HG02973 (cell line): ENCODE measurements at regions not wholly inside any gene's neighbourhood (a gene's known extent, or its start where the extent isn't known, plus 50 kb on each side); places are given as distances from the start of the nearest gene placed in this dataset.

Experiments
- ATAC-seq: cut with Tn5 transposase; IDR thresholded peaks from one replicate; pipeline ENCODE4 v1.9.1; 2021; ENCODE audit warnings: moderate library complexity; ENCODE audit not compliant: unreplicated experiment

DNA sequence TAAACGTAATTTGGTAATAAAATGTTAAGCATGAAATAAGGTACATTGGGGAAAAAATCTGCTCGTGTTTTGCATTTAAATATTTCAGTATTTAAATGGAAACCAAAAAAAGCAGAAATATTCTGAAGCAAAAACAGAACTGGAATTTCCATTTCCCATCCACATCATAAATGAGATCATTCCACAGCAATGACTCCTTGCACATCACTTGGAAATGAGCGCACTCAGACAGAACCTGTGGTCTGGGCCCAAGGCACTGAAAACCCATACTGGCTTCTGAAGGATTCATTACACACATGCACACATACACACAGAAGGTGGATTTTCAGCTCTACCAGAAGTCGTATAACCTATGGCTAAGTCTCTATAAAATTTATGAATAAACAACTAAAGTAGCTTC lies 174.8 kb downstream of the IBTK start:
- ATAC-seq: no peak

DNA sequence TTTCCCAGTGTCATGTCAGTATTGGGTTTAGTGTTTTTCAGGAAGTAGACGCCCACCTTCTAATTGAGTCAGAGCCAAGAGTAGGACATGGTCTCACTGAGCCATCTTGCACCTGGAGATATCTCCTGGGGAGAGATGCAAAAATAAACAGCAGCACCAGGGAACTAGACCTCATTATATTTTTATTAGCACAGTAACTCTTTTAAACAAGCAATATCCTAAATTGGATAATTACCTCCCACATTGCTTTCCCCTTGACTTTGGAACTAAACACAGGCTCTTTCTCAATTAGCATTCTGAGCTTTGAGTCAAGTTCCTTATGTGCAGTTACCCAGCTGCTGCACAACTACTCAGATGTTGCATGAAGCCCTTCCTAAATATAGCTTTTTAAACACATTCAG lies 175.4 kb downstream of the IBTK start:
- ATAC-seq: no peak

DNA sequence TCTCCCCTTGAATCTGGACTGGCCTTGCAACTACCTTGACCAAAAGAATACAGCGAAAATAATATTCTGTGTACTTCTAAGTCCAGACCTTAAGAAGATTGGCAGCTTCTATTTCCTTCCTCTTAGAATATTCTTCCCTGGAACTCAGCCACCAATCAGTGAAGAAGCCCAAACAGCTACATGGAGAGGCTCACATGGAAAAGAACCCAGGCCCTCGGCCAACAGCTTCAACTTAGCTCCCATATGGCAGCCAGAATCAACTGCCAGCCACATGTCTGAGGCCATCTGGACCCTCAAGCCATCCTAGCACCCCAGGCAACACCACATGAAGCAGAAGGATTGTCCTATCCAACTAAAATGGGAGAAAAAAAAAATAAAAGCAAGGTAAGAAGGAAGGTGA lies 178.8 kb downstream of the IBTK start:
- no peak for ATAC-seq

DNA sequence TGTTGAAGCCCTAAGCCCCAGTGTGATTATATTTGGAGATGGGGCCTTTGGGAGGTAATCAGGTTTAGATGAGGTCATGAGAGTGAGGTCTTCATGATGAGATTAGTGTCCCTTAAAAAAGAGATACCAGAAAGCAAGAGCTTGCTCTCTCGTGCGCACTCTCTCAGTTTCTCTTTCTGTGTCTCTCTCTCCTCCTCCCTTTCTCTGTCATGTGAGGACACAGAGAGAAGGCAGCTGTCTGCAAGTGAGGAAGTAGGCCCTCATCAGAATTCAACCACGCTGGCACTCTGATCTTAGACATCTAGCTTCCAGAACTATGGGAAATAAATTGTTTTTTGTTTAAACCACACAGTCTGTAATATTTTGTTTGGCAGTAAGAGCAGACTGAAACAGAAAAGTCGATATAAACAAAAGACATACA lies 180.5 kb downstream of the IBTK start:
- peak; percentile 97 for ATAC-seq

DNA sequence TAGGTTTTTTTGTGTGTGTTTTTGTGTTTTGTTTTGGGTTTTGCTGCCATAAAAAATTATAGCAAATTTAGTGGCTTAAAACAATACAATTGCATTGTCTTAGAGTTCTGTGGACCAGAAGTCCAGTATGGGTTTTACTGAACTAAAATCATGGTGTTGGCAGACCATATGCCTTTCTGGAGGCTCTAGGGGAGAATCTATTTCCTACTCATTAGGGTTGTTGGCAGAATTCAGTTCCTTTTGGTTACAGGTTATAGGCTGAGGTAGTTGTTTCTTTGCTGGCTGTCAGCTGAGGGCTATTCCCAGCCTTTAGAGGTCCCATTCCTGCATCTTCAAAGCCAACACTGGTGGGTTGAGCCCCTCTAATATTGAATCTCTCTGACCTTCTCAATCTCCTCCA lies 181.3 kb downstream of the IBTK start:
- no peak for ATAC-seq

DNA sequence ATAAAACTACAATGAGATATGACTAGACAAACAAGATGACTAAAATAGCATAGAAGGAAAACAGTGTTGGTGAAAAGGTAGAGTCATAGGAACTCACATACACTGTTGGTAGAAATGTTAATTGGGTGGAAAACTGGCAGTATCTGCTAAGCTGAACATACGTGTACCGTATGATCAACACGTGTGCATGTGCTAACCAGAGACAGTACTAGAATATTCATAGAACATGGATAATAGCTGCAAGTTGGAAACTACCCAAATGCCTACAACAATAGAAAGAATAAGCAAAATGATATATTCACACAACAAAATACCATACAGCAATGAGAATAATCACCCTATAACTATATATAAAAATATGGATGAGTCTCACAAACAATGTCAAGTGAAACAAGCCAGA lies 184.0 kb downstream of the IBTK start:
- no peak for ATAC-seq

DNA sequence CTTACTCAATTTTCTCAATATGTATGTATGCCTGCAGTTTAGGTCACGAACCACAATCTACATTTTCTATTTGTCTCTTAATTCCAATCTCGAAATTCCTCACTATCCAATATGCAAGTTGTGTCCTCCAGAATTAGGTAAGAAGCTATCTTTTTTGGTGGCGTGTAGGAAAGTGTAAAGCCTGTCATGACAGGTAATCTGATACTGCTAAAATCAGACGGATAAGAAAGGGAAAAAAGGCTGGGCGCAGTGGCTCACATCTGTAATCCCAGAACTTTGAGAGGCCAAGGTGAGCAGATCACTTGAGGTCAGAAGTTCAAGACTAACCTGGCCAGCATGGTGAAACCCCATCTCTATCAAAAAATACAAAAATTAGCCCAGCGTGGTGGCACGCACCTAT lies 185.3 kb downstream of the IBTK start:
- ATAC-seq: no peak

DNA sequence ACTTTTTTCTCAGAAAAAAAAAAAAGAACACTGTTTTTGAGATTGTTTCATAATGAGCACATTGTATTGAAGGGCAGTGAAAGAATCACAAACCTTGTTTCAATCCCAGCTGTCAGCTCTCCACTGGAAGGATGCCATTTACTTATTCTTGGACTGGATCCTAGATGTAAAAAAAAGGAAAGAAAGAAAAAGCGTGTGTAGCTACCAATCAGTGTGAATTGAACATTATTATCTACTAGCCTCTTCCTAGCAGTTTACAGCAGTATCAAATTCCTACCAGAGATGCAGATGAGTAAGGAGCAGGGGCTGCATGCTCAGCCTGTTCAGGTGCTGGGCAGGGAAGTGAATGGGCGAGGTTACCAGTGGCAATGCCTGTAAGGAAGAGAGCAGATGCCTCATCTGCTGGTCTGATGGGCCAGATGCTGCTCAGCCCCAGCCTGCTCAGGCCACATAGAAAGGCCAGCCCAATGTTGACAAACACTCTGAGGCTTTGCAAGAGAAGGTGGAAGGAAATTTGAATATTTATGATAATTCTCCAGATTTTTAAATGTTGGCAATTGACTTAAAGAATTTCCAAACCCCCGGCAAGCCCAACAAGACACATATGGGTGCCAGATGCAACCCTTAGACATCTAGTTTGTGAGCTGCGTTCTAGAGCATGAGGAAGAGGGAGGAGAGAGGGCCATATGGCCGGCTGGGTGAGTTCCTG lies 189.5 kb downstream of the IBTK start:
- ATAC-seq: no peak

DNA sequence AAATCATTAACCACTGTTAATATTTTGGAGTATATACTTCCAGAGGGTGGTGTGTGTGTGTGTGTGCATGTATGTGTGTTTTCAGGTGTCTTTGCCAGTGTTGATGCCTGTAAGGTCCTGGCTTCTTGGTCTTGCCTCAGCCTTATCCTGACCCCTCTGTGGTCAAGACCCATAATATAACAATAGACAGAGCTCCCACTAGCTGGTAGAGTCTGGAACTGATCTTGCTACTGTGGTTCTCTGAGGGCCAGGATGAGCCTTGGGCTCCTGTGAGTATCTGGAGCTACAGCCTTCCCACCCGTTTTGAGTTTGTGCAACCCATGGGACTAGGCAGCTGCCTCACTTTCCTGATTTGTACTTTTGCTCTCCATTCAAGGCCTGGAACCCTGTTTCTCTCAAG lies 191.0 kb downstream of the IBTK start:
- no peak for ATAC-seq

DNA sequence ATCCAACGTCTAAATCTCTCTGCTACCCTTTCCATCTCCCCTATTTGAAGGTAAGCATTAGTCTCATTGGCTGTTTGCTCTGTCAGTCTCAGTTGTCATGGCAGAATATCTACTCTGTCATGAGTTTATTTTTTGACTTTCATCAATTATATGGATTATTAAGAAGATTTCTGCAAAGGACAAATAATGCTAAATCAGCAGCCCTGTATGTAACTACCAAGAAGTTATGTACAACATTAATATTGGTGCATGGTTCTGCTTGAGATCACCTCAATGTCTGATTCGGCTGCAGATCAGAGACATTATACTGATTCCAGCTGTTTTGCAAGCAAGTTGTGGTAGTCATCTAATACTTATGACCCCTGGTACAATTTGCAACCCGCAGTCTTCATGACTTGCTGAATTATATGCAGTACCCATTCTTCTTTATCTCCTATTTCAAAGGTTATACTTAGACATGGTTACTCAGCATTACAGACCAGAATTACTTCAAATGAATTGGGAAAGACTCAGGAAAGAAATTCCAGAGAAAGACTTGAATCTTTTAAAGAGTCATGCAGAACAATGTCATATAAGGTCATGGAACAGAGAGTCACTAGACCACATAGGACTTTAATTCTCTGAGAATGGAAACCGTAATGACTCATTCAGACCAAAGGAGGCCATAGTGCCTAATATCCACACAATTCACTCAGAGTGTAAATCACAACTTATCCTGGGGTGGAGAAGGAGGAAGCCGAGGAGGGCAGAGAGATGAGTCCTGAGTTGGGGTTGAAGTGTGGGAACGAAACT lies 201.4 kb downstream of the IBTK start:
- ATAC-seq: no peak

DNA sequence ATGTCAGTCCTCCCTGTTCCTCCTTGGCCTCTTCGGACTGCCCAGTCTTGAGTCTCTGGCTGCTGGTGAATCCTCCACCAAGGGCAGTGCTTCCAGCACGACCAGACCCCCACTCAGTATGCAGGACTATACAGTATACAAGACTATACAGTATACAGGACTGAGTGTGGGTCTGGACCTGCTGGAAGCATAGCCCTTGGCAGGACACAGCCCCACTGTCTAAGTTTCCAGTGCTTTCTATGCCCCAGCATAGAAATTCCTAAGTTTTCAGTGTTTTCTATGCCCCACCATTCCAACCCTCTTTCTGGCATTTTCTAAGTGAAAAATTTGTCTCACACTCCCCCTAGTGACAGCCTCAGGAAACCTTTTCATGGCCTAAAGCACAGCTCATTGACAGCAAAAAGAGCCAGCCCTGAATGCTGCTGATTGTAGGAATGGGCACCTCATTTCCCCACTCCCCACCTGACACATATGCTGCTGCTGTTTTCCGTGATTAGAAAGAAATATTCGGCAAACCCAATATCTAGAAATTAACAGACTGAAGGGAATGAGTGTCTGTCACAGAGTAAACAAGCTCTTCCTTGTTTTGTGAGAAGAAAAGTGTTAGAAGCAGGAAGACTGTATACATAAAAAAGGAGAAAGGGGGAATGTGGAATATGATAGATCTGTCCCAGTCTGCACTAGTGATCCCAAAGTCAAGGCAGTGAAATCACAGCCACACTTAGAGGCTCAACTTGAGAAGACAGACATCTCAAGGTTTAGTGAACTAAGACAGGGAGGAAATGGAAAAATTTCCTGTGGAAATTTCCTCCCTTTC lies 206.9 kb downstream of the IBTK start:
- ATAC-seq: peak; percentile 72

DNA sequence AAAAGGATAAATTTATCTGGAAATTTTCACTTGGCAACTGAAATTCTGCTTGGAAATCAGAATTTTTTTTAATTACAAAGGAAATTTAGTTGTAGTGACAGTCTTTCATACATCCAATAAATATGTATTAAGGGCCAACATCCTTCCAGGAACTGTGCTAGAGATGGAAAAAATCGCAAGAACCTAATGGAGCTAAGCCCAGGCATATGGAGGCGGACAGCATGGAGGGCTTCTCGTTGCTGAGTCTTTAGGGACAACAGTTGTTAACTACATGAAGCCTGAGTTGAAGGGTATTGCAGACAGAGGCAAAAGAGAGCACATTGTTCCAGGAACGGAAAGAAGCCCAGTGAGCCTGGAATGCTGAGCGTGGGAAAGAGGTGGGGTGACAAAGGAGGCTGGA lies 208.9 kb downstream of the IBTK start:
- ATAC-seq: no peak

DNA sequence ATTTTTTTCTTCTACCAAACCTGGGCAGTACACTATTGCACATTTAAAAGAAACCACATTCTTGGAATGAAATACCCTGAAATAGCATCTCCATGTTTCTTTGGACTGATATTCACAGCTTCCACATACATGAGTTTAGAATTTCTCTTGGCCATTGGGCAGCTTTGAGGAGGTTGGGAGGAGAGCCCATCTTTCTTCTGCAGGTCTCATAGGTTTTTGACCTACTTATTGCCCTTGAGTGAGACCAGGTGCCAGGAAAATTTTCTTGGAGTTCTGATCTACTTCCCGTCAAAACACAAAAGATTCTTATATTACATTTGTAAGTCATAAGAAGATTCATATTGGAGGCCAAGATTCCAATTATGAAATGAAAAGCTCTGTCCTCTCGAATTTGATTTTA lies 212.0 kb downstream of the IBTK start:
- ATAC-seq: no peak

DNA sequence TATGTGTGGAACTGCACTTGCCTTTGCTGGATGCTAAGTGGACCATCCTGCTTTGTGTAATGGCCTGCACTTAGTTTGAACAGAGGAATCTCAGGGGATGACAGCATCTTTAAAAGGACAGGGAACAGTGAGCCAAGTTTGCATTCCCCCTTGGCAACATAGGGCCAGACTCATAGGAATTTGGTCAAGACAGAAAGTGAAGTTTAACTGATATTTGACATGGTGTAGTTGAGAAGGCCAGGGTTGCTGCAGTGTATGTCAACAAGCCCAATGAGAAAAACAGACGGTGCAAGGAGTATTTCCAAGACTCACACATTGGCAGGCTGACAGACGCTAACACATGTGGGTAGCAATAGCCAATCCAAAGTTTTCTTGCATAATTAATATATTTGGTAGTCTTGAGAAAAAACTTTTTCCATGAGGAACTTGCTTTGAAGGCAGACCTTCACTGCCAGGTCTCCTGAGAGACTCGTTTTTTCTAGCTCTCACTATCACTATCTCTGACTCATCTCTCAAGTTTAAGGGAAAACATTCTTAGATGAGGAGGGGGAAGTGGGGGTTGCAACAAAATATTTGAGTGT lies 213.8 kb downstream of the IBTK start:
- no peak for ATAC-seq

DNA sequence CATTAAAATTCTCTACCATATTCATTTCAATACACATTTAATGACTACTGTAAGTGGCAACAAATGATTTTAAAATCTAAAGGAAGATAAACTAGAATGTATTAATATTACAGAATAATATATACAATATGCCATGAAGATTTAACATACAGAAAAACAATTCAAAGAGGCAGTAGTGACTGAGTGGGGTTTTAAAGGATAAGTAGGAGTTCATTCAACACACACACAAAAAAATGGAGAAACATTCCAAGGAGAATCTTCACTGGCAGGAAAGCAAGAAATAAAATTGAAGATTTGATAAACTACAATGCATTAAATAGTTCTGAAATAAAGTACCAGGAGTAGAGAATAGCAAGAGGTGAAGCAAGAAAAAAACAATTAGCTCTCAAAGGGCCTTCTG lies 215.1 kb downstream of the IBTK start:
- no peak for ATAC-seq

DNA sequence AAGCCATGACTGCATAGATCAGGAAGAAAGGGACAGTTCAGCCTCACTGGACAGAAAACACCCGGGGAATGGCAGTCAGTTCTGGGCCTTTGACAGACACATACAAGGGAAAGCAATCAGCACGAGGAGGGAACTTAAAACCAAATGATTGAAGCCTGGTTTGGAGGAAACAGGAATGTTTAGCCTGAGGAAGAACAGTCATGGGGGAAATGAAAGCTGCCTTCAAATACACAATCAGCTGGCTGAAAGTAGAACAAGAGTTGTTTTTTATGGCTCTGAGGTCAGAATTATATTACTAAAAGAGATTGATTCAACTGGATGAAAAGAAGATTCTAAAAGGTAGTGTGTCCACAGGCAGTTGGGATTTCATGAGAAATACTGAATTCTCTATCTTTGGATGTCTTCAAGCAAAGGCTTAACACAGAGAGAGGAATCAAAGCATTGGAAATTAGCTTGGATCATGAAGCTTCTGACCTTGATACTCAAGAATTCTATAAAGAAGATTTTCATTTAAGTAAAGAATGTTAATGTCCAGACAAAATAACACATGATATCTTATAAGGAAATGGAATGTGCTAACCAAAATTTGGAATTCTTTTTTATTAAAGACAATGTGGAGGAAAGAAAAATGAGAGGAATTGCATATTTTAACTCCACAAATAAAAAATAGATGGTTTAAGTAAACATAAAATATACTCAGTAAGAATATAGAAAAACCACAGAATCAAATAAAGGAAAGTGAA lies 216.6 kb downstream of the IBTK start:
- no peak for ATAC-seq

DNA sequence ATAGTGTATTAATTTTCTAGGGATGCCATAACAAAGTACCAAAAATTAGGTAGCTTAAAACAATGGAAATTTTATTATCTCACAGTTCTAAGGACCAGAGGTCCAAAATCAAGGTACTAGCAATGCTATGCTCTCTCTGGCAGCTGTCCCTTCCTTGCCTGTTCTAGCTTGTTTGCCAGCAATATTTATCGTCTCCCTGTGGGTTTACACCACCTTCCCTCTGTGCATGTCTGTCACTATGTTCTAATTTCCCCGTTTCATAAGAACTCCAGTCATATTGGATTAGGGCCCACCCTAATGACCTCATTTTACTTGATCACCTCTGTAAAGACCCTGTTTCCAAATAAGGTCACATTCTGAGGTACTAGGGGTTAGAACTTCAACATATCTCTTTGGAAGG lies 217.2 kb downstream of the IBTK start:
- ATAC-seq: no peak

DNA sequence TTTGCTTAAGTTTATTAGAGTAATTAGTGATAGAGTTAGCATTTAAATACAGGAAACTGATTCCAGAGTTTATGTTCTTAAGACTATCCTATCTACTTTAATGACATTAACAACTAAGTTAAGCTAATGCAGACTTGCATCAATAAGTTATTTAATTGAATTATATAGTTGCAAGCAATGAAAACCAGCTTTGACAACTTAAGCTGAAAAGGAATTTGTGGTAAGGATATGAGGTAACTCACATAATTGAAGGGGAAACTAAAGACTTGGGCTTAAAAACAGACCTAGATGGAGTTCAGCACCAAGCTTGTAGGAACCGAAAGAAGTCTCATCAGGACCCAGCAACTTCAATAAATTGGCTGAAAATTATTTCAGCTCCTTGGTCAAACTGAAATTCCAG lies 222.3 kb downstream of the IBTK start:
- ATAC-seq: no peak

DNA sequence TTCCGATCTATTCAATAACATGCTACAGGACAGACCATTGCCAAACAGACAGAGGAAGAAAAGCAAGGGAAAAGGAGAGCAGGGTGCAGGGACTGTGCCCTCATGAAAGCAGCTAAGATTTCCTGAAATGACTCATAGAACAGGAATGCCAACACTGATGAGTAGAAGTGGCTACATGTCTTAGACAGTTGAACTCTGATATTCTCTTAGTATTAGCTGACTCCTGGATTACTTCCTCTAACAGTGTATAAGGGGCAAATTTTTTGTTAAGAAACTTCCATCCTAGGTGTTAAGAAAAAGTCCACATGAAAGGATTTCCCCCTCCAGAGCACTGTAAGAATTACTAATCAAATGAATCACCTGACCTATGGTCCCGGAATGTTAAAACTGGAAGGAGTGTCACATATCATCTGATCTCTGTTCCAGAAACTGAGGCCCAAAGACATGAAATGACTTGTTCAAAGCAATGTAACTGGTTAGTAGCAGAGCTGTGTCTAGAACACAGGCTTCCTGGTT lies 224.9 kb downstream of the IBTK start:
- ATAC-seq: no peak

DNA sequence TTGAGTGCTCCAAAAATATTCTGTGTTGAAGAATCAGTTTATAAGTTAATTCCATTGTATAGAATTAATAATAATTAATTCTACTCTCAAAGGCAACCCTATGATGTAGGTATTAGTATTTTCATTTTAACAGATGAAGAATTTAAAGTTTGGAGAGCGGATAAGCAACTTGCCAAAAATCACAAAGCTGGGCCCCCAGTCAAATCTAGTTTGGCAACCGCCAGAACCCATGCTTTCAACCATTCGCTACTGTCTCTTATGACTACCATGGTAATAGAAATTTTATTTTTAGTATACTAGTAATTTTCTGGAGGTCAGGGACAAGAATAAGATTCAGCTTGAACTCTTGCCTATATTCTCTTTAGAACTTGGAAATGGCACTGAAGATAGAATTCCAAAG lies 229.8 kb downstream of the IBTK start:
- ATAC-seq: no peak

DNA sequence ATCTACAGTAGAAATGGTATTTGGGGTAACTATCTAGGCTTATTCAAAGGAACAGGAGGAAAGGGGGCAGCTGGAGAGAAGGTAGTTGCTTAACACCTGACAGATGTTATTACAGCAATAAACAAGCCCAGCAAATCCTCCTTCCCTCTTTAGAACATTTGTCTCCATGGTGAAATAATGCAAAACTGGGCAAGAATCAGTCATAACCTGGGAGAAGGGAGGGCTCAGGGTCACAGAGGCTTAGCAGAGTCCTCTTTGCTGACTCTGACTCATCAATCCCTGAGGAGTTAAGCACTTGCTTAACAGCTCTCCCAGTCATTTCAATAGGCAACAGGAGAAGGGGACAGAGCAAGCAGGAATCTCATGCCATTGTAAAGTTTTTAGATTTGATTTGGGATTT lies 230.3 kb downstream of the IBTK start:
- ATAC-seq: no peak
